BLaER1 (cell line): ENCODE measurements at regions not wholly inside any gene's neighbourhood (a gene's known extent, or its start where the extent isn't known, plus 50 kb on each side); places are given as distances from the start of the nearest gene placed in this dataset.
A peak's percentile ranks its signal among the peaks of the same experiment; 100 is the strongest.
"Not testable (repeated sequence)": the region's sequence is repeated elsewhere in the genome, so short reads cannot be mapped to it uniquely, and the experiment has no call there.

Source experiments
- H3K27ac ChIP-seq: shearing (Covaris generic); formaldehyde crosslinking; 2 replicates; pipeline ENCODE4 v1.8.1; 2022
- H3K27me3 ChIP-seq: shearing (Covaris generic); formaldehyde crosslinking; 2 replicates; pipeline ENCODE4 v1.8.1; 2022
- H3K36me3 ChIP-seq: shearing (Covaris generic); formaldehyde crosslinking; 2 replicates; pipeline ENCODE4 v1.8.1; 2022
- H3K4me1 ChIP-seq: shearing (Covaris generic); formaldehyde crosslinking; 2 replicates; pipeline ENCODE4 v1.8.1; 2022
- H3K4me2 ChIP-seq: shearing (Covaris generic); formaldehyde crosslinking; 2 replicates; pipeline ENCODE4 v1.8.1; 2022
- H3K4me3 ChIP-seq: shearing (Covaris generic); formaldehyde crosslinking; 2 replicates; pipeline ENCODE4 v1.8.1; 2022
- H3K9ac ChIP-seq: shearing (Covaris generic); formaldehyde crosslinking; 2 replicates; pipeline ENCODE4 v1.8.1; 2022
- H3K9me3 ChIP-seq: shearing (Covaris generic); formaldehyde crosslinking; 2 replicates; pipeline ENCODE4 v1.8.1; 2022
- H4K20me1 ChIP-seq: shearing (Covaris generic); formaldehyde crosslinking; 2 replicates; pipeline ENCODE4 v1.8.1; 2022
- Cebpa-rat ChIP-seq: shearing (Covaris generic); IDR thresholded peaks from 2 replicates; pipeline ENCODE4 v1.8.1; 2022

DNA sequence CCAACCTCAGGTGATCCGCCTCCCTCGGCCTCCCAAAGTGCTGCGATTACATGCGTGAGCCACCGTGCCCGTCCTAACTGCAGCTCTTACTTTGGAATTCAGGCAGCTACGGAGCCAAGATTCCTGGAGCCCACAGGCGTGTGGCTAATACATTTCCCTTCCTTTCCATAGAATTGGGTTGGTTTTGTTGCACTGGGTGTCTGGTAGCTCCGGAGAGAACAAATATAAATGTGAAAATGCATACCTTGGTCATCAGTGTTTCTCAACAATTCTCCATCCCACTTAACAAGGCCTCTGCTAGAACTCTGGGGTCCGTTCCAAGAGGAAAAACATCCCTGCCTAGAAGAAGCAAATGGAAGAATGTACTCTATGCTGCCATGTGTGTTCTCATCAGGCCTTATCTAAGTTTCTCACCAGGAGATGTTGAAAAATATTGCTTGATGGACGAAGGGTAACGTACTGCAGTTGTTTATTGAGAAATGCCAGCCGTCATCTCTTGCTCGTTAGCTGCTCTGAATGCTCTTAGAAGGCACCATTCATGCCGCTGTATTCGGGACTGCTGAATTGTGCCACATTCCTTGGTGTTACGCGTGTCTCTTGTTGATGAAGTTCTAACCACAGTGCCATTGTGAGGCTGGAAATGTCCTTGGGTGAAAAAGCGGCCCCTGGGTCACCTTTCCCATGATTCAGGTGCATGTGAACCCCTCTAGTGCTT is 50.5 kb upstream of the CD99 start:
- no peak overlapping the region for H3K4me3 ChIP-seq
- no peak overlapping the region for H3K4me2 ChIP-seq
- H4K20me1 ChIP-seq: no peaks in the 10 kb centered on the region
- H3K4me1 ChIP-seq: peaks cover 10% of the 10 kb centered on the region
- H3K36me3 ChIP-seq: peaks cover 52% of the 10 kb centered on the region
- H3K9ac ChIP-seq: no peak overlapping the region
- H3K27me3 ChIP-seq: no peaks in the 10 kb centered on the region
- no peak for TF ChIP-seq Cebpa-rat
- H3K27ac ChIP-seq: no peak overlapping the region
- H3K9me3 ChIP-seq: no peaks in the 10 kb centered on the region

- Histone ChIP-seq H3K4me2 (peak overlapping the region; percentile 30), H4K20me1 (no peaks in the 10 kb centered on the region), H3K4me1 (peaks cover 10% of the 10 kb centered on the region), H3K36me3 (peaks cover 49% of the 10 kb centered on the region), H3K9me3 (no peaks in the 10 kb centered on the region), H3K27ac (no peak overlapping the region), H3K9ac (no peak overlapping the region), H3K4me3 (no peak overlapping the region), H3K27me3 (no peaks in the 10 kb centered on the region)
- TF ChIP-seq Cebpa-rat: no peak
These were observed 52.8 kb upstream of the CD99 start for GRCh38 chrX:2638279-2638678.

DNA sequence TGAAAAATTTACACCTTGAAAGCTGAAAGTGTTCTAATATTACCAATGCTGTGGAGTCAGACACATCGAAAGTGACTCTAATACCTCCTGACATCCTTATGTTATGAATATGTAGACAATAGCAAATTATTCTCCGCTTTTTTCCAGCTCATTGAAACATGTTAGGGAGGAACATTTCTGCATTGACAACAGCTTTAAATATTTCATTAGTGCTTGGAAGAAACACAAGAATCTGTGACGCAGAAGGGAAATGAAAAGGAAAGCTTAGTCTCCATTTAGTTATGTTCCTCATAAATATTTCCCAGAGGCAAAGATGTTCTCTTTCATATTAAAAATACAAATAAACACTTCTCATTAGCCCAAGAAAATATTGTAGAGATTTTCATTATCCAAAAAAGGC is 55.8 kb upstream of the CD99 start:
- H3K36me3 ChIP-seq: peaks cover 30% of the 10 kb centered on the region
- no peaks in the 10 kb centered on the region for H4K20me1 ChIP-seq
- peaks cover 22% of the 10 kb centered on the region for H3K4me1 ChIP-seq
- H3K4me3 ChIP-seq: no peak overlapping the region
- H3K27me3 ChIP-seq: no peaks in the 10 kb centered on the region
- H3K27ac ChIP-seq: no peak overlapping the region
- peaks cover 19% of the 10 kb centered on the region for H3K9me3 ChIP-seq
- H3K9ac ChIP-seq: no peak overlapping the region
- TF ChIP-seq Cebpa-rat: no peak
- no peak overlapping the region for H3K4me2 ChIP-seq

GRCh38 chrX:2632533-2633504 is 58.3 kb upstream of the CD99 start:
- Histone ChIP-seq H4K20me1 (no peaks in the 10 kb centered on the region), H3K9ac (no peak overlapping the region), H3K4me1 (peaks cover 19% of the 10 kb centered on the region), H3K27ac (peak overlapping the region; percentile 81; the same call in 1 of the 2 replicates), H3K4me3 (0 out of 2 replicates have a peak overlapping the region, but pooled peaks have one; percentile 28), H3K27me3 (no peaks in the 10 kb centered on the region), H3K36me3 (peaks cover 18% of the 10 kb centered on the region), H3K4me2 (peak overlapping the region; percentile 6), H3K9me3 (peaks cover 35% of the 10 kb centered on the region)
- no peak for TF ChIP-seq Cebpa-rat

DNA sequence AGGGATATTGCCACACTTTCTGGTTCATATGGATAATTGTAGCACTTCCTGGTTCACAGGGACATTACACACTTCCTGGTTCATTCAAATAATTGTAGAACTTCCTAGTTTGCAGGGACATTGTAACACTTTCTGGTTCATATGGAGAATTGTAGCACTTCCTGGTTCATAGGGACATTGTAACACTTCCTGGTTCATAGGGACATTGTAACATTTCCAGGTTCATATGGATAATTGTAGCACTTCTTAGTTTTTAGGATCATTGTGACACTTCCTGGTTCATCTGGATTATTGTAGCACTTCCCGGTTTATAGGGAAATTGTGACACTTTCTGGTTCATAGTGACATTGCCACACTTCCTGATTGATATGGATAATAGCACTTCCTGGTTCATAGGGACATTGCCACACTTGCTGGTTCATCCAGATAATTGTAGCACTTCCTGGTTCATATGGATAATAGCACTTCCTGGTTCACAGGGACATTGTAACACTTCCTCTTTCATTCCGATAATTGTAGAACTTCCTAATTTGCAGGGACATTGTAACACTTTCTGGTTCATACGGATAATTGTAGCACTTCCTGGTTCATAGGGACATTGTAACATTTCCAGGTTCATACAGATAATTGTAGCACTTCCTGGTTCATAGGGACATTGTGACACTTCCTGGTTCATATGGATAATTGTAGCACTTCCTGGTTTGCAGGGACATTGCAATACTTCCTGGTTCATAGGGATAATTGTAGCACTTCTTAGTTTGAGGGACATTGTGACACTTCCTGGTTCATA is 59.2 kb upstream of the CD99 start:
- no peaks in the 10 kb centered on the region for H3K27me3 ChIP-seq
- no peaks in the 10 kb centered on the region for H4K20me1 ChIP-seq
- peak overlapping the region; percentile 28; the same call in 1 of the 2 replicates for H3K4me3 ChIP-seq
- no peak overlapping the region for H3K9ac ChIP-seq
- peaks cover 35% of the 10 kb centered on the region for H3K9me3 ChIP-seq
- 0 out of 2 replicates have a peak overlapping the region, but pooled peaks have one; percentile 6 for H3K4me2 ChIP-seq
- TF ChIP-seq Cebpa-rat: no peak
- peak overlapping the region; percentile 81 for H3K27ac ChIP-seq
- peaks cover 16% of the 10 kb centered on the region for H3K36me3 ChIP-seq
- H3K4me1 ChIP-seq: peaks cover 26% of the 10 kb centered on the region

DNA sequence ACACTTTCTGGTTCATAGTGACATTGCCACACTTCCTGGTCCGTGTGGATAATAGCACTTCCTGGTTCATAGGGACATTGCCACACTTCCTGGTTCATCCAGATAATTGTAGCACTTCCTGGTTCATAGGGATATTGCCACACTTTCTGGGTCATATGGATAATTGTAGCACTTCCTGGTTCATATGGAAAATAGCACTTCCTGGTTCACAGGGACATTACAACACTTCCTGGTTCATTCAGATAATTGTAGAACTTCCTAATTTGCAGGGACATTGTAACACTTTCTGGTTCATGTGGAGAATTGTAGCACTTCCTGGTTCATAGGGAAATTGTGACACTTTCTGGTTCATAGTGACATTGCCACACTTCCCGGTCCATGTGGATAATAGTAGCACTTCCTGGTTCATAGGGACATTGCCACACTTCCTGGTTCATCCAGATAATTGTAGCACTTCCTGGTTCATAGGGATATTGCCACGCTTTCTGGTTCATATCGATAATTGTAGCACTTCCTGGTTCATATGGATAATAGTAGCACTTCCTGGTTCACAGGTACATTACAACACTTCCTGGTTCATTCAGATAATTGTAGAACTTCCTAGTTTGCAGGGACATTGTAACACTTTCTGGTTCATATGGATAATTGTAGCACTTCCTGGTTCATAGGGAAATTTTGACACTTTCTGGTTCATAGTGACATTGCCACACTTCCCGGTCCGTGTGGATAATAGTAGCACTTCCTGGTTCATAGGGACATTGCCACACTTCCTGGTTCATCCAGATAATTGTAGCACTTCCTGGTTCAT is 60.0 kb upstream of the CD99 start:
- peak overlapping the region; percentile 28; the same call in 1 of the 2 replicates for H3K4me3 ChIP-seq
- peak overlapping the region; percentile 81 for H3K27ac ChIP-seq
- H3K36me3 ChIP-seq: peaks cover 24% of the 10 kb centered on the region
- not testable (repeated sequence) for H3K9ac ChIP-seq, H3K27me3 ChIP-seq, H3K4me2 ChIP-seq, H4K20me1 ChIP-seq
- peaks cover 27% of the 10 kb centered on the region for H3K4me1 ChIP-seq
- peaks cover 35% of the 10 kb centered on the region for H3K9me3 ChIP-seq

DNA sequence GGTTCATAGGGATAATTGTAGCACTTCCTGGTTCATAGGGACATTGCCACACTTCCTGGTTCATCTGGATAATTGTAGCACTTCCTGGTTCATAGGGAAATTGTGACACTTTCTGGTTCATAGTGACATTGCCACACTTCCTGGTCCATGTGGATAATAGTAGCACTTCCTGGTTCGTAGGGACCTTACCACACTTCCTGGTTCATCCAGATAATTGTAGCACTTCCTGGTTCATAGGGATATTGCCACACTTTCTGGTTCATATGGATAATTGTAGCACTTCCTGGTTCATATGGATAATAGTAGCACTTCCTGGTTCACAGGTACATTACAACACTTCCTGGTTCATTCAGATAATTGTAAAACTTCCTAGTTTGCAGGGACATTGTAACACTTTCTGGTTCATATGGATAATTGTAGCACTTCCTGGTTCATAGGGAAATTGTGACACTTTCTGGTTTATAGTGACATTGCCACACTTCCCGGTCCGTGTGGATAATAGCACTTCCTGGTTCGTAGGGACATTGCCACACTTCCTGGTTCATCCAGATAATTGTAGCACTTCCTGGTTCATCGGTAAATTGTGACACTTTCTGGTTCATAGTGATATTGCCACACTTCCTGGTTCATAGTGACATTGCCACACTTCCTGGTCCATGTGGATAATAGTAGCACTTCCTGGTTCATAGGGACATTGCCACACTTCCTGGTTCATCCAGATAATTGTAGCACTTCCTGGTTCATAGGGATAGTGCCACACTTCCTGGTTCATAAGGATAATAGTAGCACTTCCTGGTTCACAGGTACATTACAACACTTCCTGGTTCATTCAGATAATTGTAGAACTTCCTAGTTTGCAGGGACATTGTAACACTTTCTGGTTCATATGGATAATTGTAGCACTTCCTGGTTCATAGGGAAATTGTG is 60.8 kb upstream of the CD99 start:
- not testable (repeated sequence) for H3K9ac ChIP-seq, H4K20me1 ChIP-seq, H3K27me3 ChIP-seq
- peaks cover 27% of the 10 kb centered on the region for H3K4me1 ChIP-seq
- peaks cover 35% of the 10 kb centered on the region for H3K9me3 ChIP-seq
- peak overlapping the region; percentile 38 for H3K4me3 ChIP-seq
- H3K27ac ChIP-seq: peak overlapping the region; percentile 81
- peaks cover 28% of the 10 kb centered on the region for H3K36me3 ChIP-seq
- H3K4me2 ChIP-seq: peak overlapping the region; percentile 28; the same call in 1 of the 2 replicates
- peak; percentile 56; the same call in 1 of the 2 replicates for TF ChIP-seq Cebpa-rat
